PC-9 (cell line): ENCODE measurements at regions not wholly inside any gene's neighbourhood (a gene's known extent, or its start where the extent isn't known, plus 50 kb on each side); places are given as distances from the start of the nearest gene placed in this dataset.

ENCODE experiments used
- EZH2 ChIP-seq: fragments of 200-600 bp; sonication (generic); IDR thresholded peaks from 2 replicates; pipeline ENCODE4 v1.8.0; 2017; ENCODE audit warnings: antibody characterized with exemption, low read depth
- TF ChIP-seq, protein P1 (sequence below): fragments of 200-600 bp; sonication (generic); conservative IDR thresholded peaks from 2 replicates; pipeline ENCODE4 v1.6.1; 2017; ENCODE audit warnings: mixed run types, antibody characterized with exemption, mild to moderate bottlenecking, moderate library complexity

DNA sequence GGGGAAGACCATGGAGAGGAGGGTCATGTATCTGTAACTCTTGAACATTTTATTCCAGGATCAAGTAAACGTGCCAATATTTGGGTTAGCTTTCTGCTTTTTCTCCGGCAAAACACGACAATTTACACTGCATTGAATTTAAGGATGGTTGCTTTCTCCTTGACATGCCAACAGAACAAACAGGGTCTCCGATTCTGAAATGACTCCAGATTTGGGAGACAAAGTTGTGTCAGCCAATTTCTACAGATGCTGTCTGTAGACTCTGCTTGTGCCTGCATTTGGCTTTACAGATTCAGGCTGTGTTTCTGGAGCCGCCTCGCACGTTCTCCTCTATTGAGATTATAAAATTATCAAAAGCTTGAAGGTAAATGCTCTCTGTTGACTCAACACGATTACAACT is 207.0 kb downstream of the ASMT start:
- TF ChIP-seq, protein P1, sequence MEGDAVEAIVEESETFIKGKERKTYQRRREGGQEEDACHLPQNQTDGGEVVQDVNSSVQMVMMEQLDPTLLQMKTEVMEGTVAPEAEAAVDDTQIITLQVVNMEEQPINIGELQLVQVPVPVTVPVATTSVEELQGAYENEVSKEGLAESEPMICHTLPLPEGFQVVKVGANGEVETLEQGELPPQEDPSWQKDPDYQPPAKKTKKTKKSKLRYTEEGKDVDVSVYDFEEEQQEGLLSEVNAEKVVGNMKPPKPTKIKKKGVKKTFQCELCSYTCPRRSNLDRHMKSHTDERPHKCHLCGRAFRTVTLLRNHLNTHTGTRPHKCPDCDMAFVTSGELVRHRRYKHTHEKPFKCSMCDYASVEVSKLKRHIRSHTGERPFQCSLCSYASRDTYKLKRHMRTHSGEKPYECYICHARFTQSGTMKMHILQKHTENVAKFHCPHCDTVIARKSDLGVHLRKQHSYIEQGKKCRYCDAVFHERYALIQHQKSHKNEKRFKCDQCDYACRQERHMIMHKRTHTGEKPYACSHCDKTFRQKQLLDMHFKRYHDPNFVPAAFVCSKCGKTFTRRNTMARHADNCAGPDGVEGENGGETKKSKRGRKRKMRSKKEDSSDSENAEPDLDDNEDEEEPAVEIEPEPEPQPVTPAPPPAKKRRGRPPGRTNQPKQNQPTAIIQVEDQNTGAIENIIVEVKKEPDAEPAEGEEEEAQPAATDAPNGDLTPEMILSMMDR, result no peak
- TF ChIP-seq EZH2, result no peak
